HEK293T (cell line): ENCODE measurements at regions not wholly inside any gene's neighbourhood (a gene's known extent, or its start where the extent isn't known, plus 50 kb on each side); places are given as distances from the start of the nearest gene placed in this dataset.

Experiments used
- BHLHE40 ChIP-seq: fragments of 450-650 bp; IDR thresholded peaks from 2 replicates; pipeline ENCODE4 v1.6.1; 2016; ENCODE audit warnings: mild to moderate bottlenecking, moderate library complexity, borderline replicate concordance
- L3MBTL2 ChIP-seq: fragments of 450-650 bp; conservative IDR thresholded peaks from 2 replicates; pipeline ENCODE4 v1.6.1; 2016; ENCODE audit warnings: mild to moderate bottlenecking
- LEF1 ChIP-seq: fragments of 450-650 bp; IDR thresholded peaks from 2 replicates; pipeline ENCODE4 v1.6.1; 2017; ENCODE audit warnings: mild to moderate bottlenecking, borderline replicate concordance
- NFRKB ChIP-seq: fragments of 450-650 bp; IDR thresholded peaks from 2 replicates; pipeline ENCODE4 v1.6.1; 2016; ENCODE audit warnings: mild to moderate bottlenecking, moderate library complexity
- ZNF384 ChIP-seq: fragments of 450-650 bp; IDR thresholded peaks from 2 replicates; pipeline ENCODE4 v1.6.1; 2016
- TF ChIP-seq, protein P1 (sequence below): fragments of 450-650 bp; IDR thresholded peaks from 2 replicates; pipeline ENCODE4 v1.6.1; 2016

DNA sequence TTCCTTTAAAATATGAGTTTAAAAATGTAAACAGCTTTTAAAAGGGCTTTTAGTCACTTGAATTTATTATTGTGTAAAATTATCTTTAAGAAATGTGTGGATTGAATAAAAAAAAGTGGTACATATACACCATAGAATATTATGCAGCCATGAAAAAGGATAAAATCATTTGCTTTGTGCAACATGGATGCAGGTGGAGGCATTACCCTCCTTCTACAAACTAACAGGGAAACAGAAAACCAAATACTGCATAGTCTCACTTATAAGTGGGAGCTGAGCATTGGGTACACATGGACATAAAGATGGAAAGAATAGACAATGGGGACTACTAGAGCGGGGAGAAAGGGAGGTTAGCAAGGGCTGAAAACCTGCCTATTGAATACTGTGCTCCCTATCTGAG, 999.3 kb downstream of the SLITRK5 start:
- TF ChIP-seq BHLHE40 (no peak), L3MBTL2 (no peak), NFRKB (no peak), ZNF384 (no peak), LEF1 (no peak)
- TF ChIP-seq, protein P1, sequence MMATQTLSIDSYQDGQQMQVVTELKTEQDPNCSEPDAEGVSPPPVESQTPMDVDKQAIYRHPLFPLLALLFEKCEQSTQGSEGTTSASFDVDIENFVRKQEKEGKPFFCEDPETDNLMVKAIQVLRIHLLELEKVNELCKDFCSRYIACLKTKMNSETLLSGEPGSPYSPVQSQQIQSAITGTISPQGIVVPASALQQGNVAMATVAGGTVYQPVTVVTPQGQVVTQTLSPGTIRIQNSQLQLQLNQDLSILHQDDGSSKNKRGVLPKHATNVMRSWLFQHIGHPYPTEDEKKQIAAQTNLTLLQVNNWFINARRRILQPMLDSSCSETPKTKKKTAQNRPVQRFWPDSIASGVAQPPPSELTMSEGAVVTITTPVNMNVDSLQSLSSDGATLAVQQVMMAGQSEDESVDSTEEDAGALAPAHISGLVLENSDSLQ = no peak
